ENCODE measurements at regions not wholly inside any gene's neighbourhood (a gene's known extent, or its start where the extent isn't known, plus 50 kb on each side); places are given as distances from the start of the nearest gene placed in this dataset.

DNA sequence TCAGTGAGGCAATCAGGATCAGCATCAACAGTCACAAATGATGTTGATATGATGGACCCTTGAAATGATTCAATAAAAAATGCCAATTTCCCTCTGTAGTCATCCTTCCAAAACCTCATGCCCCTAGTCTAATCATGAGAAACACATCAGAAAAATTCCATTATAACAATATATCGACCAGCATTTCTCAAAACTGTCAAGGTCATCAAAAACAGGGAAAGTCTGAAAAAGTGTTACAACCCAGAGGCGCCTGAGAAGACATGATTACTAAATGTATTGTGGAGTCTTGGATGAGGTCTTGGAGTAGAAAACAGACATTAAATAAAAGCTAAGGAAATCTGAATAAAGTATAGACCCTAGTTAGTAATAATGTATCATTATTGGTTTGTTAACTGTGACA lies 133.8 kb downstream of the SLC35B3 start:
- TF ChIP-seq EZH2 (IDR thresholded peaks at IDR 0.05; ENCODE audit: borderline replicate concordance, low read length): no peak
- TF ChIP-seq, protein P1, sequence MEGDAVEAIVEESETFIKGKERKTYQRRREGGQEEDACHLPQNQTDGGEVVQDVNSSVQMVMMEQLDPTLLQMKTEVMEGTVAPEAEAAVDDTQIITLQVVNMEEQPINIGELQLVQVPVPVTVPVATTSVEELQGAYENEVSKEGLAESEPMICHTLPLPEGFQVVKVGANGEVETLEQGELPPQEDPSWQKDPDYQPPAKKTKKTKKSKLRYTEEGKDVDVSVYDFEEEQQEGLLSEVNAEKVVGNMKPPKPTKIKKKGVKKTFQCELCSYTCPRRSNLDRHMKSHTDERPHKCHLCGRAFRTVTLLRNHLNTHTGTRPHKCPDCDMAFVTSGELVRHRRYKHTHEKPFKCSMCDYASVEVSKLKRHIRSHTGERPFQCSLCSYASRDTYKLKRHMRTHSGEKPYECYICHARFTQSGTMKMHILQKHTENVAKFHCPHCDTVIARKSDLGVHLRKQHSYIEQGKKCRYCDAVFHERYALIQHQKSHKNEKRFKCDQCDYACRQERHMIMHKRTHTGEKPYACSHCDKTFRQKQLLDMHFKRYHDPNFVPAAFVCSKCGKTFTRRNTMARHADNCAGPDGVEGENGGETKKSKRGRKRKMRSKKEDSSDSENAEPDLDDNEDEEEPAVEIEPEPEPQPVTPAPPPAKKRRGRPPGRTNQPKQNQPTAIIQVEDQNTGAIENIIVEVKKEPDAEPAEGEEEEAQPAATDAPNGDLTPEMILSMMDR (conservative IDR thresholded peaks at IDR 0.05 in 1 of 2, IDR thresholded peaks at IDR 0.05 in 1 of 2; ENCODE audit: extremely low read depth in 1 of 2, insufficient read depth in 1 of 2, low read depth in 1 of 2, low read length in 2 of 2): no peak
